ENCODE measurements at regions not wholly inside any gene's neighbourhood (a gene's known extent, or its start where the extent isn't known, plus 50 kb on each side); places are given as distances from the start of the nearest gene placed in this dataset.

DNA sequence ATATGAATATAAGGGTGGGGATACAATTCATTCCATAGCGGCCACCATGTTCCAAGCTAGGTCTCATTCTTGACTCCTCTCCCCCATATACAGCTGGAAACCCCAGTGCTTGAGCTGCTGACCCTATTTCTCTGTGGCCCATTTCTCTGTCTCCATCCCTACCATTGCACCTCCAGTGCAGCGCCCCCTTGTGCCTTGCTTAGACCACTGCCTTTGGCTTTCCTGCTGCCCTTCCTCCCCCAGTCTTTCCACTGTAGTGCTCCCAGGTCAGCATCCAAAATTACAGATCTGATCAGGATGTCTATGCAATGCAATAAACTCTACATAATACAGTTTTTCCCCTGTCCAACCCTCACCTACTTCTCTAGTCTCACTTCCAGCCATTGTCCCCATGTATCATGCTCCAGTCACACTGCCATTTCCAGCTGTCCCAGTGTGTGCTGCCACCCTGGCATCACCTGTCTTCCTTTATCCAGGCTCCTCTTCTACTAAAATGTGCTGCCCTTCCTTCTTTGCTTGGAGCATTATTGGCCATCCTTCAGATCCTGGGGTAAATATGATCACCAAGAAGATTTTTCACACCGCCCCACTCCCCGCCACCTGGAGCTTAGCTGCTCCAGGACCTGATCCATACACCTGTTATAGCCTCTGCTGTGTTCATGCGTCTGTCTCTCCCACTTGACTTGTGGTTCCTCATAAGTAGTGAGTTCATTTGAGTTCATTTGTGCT, 199.4 kb upstream of the IPO5 start:
- Histone ChIP-seq H4K5ac (ENCODE audit: insufficient read length, low read depth, low read length) (no peak overlapping the region), H3K18ac (ENCODE audit: extremely low read depth, low read length) (no peak overlapping the region), H2BK120ac (replicated peaks; ENCODE audit: low read depth, low read length) (no peak overlapping the region), H3K23ac (ENCODE audit: insufficient read length) (no peak overlapping the region), H2BK20ac (ENCODE audit: low read length) (no peak overlapping the region), H3K4me2 (ENCODE audit: insufficient read depth in 1 of 2, low read depth in 2 of 2, low read length in 2 of 2) (no peak overlapping the region), H3K4ac (replicated peaks; ENCODE audit: insufficient read length, low read depth, low read length) (no peak overlapping the region), H4K8ac (ENCODE audit: extremely low read depth, insufficient read depth, low read length) (no peak overlapping the region), H3K79me1 (ENCODE audit: low read depth, low read length) (no peaks in the 10 kb centered on the region), H3K56ac (replicated peaks; ENCODE audit: insufficient read length, low read depth, low read length) (no peak overlapping the region), H2BK12ac (ENCODE audit: low read depth, low read length) (no peak overlapping the region), H4K91ac (replicated peaks; ENCODE audit: insufficient read length, low read length) (no peak overlapping the region), H3K4me3 (ENCODE audit: extremely low read depth in 1 of 4, insufficient read depth in 2 of 4, low read depth in 3 of 4, low read length in 4 of 4) (no peak overlapping the region), H3K9me3 (ENCODE audit: insufficient read depth in 2 of 2, low read depth in 1 of 2, low read length in 1 of 2) (no peaks in the 10 kb centered on the region), H3K23me2 (ENCODE audit: low read depth, low read length) (no peaks in the 10 kb centered on the region), H2AFZ (ENCODE audit: low read length) (no peak overlapping the region), H3K27ac (ENCODE audit: low read depth, low read length) (no peak overlapping the region), H3K9ac (replicated peaks in 1 of 4; ENCODE audit: extremely low read depth in 1 of 4, low read depth in 3 of 4, low read length in 3 of 4) (no peak overlapping the region), H2AK5ac (ENCODE audit: low read depth, low read length) (no peak overlapping the region), H2BK15ac (ENCODE audit: low read length) (no peak overlapping the region), H3K14ac (ENCODE audit: insufficient read length) (no peak overlapping the region), H2BK5ac (ENCODE audit: low read depth, low read length) (no peak overlapping the region), H4K20me1 (replicated peaks in 1 of 2; ENCODE audit: control insufficient read depth in 1 of 2, insufficient read depth in 2 of 2, low read length in 2 of 2) (no peaks in the 10 kb centered on the region), H3K27me3 (replicated peaks in 1 of 4; ENCODE audit: control insufficient read depth in 3 of 4, extremely low read depth in 1 of 4, insufficient read depth in 3 of 4, low read length in 3 of 4) (no peaks in the 10 kb centered on the region), H3K79me2 (ENCODE audit: control insufficient read depth in 1 of 2, insufficient read depth in 2 of 2, low read length in 2 of 2) (no peaks in the 10 kb centered on the region), H3K36me3 (ENCODE audit: control insufficient read depth in 2 of 4, insufficient read depth in 4 of 4, low read length in 3 of 4) (no peaks in the 10 kb centered on the region), H3K4me1 (replicated peaks in 1 of 4; ENCODE audit: control insufficient read depth in 3 of 4, insufficient read depth in 4 of 4, low read length in 3 of 4) (no peaks in the 10 kb centered on the region)
- POLR2A ChIA-PET (ENCODE audit: partially characterized antibody) = no interaction called here
- CTCF ChIA-PET (ENCODE audit: partially characterized antibody) = interaction anchor here (0.5 to 2.4 kb wide), 22 partner anchors 10 to 1680 kb away, joined by 3 to 19 read pairs (median 4); no protein-coding TSS in a partner anchor
- TF ChIP-seq CTCF (IDR thresholded peaks at IDR 0.05; ENCODE audit: control extremely low read depth in 1 of 3, insufficient read depth in 1 of 3, low read depth in 1 of 3, low read length in 3 of 3) (peak; percentile 69 to 95 (median 89)), CBX8 (IDR thresholded peaks at IDR 0.05; ENCODE audit: borderline replicate concordance, low read depth, low read length) (no peak), SP2 (IDR thresholded peaks at IDR 0.05; ENCODE audit: low read length) (no peak), MAFK (IDR thresholded peaks at IDR 0.05; ENCODE audit: low read depth, low read length) (no peak), BACH1 (IDR thresholded peaks at IDR 0.05; ENCODE audit: low read length) (no peak), SIRT6 (IDR thresholded peaks at IDR 0.05; ENCODE audit: low read length) (no peak), RAD21 (IDR thresholded peaks at IDR 0.05 in 1 of 2, conservative IDR thresholded peaks at IDR 0.05 in 1 of 2; ENCODE audit: low read depth in 2 of 2, low read length in 2 of 2) (peak; percentile 57 to 67)
- TF ChIP-seq, protein P1, sequence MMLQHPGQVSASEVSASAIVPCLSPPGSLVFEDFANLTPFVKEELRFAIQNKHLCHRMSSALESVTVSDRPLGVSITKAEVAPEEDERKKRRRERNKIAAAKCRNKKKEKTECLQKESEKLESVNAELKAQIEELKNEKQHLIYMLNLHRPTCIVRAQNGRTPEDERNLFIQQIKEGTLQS (IDR thresholded peaks at IDR 0.05; ENCODE audit: insufficient read depth, low read depth, low read length) = no peak
- no peak for FAIRE-seq
- DNase-seq (ENCODE audit: low read depth in 1 of 2, low spot score in 2 of 2) = peak in 1 of 2 experiments; percentile 77
- 76% methylated on average over 5 of the region's 5 CpGs; no CpG with 5 or more reads in 1 of the 2 experiments for WGBS, 2 experiments (ENCODE audit: extremely low coverage in 1 of 2, insufficient coverage in 1 of 2, insufficient read length in 1 of 2, insufficient replicate concordance in 2 of 2, low coverage in 1 of 2, low lambda C conversion rate in 2 of 2, missing lambda C conversion rate in 1 of 2)
